K562 (cell line): ENCODE measurements at regions not wholly inside any gene's neighbourhood (a gene's known extent, or its start where the extent isn't known, plus 50 kb on each side); places are given as distances from the start of the nearest gene placed in this dataset.

Source experiments
- ATAC-seq: fragments of 200-7000 bp; cut with Tn5 transposase; 3 replicates; pipeline ENCODE4 v1.9.1; 2020; ENCODE audit warnings: moderate library complexity
- BruUV-seq: library from RNA; stranded (reverse); fragments of 400-500 nt; replicated peaks from 2 replicates; lab custom pipeline; 2021; lab: Mats Ljungman, UMichigan
- CTCF ChIA-PET: fragments of 300-600 bp; formaldehyde crosslinking; extraction: SDS; loops from one replicate; lab custom pipeline; 2021; ENCODE audit warnings: low intra/inter-chr PET ratio; lab: Yijun Ruan, JAX
- POLR2A ChIA-PET: fragments of 300-600, 350-650 bp; sonication (Branson Sonifier 250); formaldehyde crosslinking; extraction: SDS; loops from one replicate; lab custom pipeline; 2021; ENCODE audit warnings: antibody characterized with exemption, inconsistent platforms; lab: Yijun Ruan, JAX
- DNase-seq, 4 experiments: peaks; one replicate each; pipeline versions ENCODE4 v3.0.0 to v3.0.0-alpha.2; 2011 to 2018; ENCODE audit warnings: low spot score in 3 of 4, mixed read lengths in 3 of 4; ENCODE audit errors: extremely low read depth in 1 of 4
- FAIRE-seq: peaks from 2 replicates; lab custom pipeline; 2011; peaks lifted over from hg19 to GRCh38; lab: Jason Lieb, UNC
- H2AFZ ChIP-seq: 2 replicates; pipeline ENCODE4 v1.6.0; 2011; ENCODE audit warnings: low read depth, low read length, control low read depth, inconsistent platforms
- H3K27ac ChIP-seq: fragments of 200-600 bp; 3 replicates; pipeline ENCODE4 v1.8.0; 2011; ENCODE audit warnings: low read depth, mild to moderate bottlenecking, control low read depth, inconsistent platforms, low read length, moderate library complexity, mixed read lengths; ENCODE audit errors: extremely low read depth
- H3K27me3 ChIP-seq, 2 experiments: fragments of 300-600 bp in 1 of 2; 2 replicates in 1 of 2; 3 replicates in 1 of 2; pipeline versions ENCODE4 v1.6.0 to v1.8.0; 2011; ENCODE audit warnings: inconsistent platforms in 2 of 2, low read length in 2 of 2, mild to moderate bottlenecking in 1 of 2, mixed read lengths in 1 of 2, moderate library complexity in 1 of 2; ENCODE audit not compliant: control insufficient read depth in 2 of 2, insufficient read depth in 2 of 2
- H3K36me3 ChIP-seq: fragments of 300-600 bp; 3 replicates; pipeline ENCODE4 v1.8.0; 2011; ENCODE audit warnings: mild to moderate bottlenecking, low read length, inconsistent platforms; ENCODE audit not compliant: control insufficient read depth, insufficient read depth
- H3K4me1 ChIP-seq, 2 experiments: fragments of 200-600 bp in 1 of 2; replicated peaks in 1 of 2; 2 replicates in 1 of 2; 3 replicates in 1 of 2; pipeline versions ENCODE4 v1.5.1 to v1.8.0; 2011; ENCODE audit warnings: inconsistent platforms in 2 of 2, low read length in 2 of 2, mild to moderate bottlenecking in 1 of 2, mixed read lengths in 1 of 2, moderate library complexity in 1 of 2; ENCODE audit not compliant: control insufficient read depth in 2 of 2, insufficient read depth in 2 of 2
- H3K4me2 ChIP-seq: 2 replicates; pipeline ENCODE4 v1.6.1; 2011; ENCODE audit warnings: low read length, control low read depth, inconsistent platforms, mixed read lengths; ENCODE audit not compliant: insufficient read depth
- H3K4me3 ChIP-seq: fragments of 200-600 bp; sonication (generic), shearing (Covaris generic); 2 replicates; pipeline ENCODE4 v1.5.1; 2016; ENCODE audit warnings: control low read depth, inconsistent platforms
- H3K79me2 ChIP-seq: fragments of 200-600 bp; 3 replicates; pipeline ENCODE4 v1.8.0; 2011; ENCODE audit warnings: low read length, inconsistent platforms; ENCODE audit not compliant: control insufficient read depth, insufficient read depth
- H3K9ac ChIP-seq, 2 experiments: 2 replicates each; pipeline versions ENCODE4 v1.6.0 to v1.6.1; 2011; ENCODE audit warnings: low read depth in 2 of 2, low read length in 2 of 2, control low read depth in 1 of 2, inconsistent platforms in 1 of 2, mild to moderate bottlenecking in 1 of 2, mixed read lengths in 1 of 2; ENCODE audit not compliant: insufficient read depth in 1 of 2
- H3K9me1 ChIP-seq: one replicate; pipeline ENCODE4 v1.6.0; 2011; ENCODE audit warnings: inconsistent platforms, mild to moderate bottlenecking, low read length, moderate library complexity; ENCODE audit not compliant: control insufficient read depth, insufficient read depth
- H3K9me3 ChIP-seq: replicated peaks from 2 replicates; pipeline ENCODE4 v1.5.1; 2011; ENCODE audit warnings: low read depth, low read length, inconsistent platforms; ENCODE audit not compliant: control insufficient read depth, insufficient read depth
- H4K20me1 ChIP-seq: replicated peaks from 2 replicates; pipeline ENCODE4 v1.6.1; 2011; ENCODE audit warnings: low read length, inconsistent platforms, mixed read lengths; ENCODE audit not compliant: control insufficient read depth, insufficient read depth
- BCL6 ChIP-seq: fragments of 250-450 bp; sonication (Bioruptor Pico); IDR thresholded peaks from 2 replicates; pipeline ENCODE4 v1.4.0; 2020
- BCOR ChIP-seq: fragments of 450-650 bp; IDR thresholded peaks from 2 replicates; pipeline ENCODE4 v1.6.1; 2016
- CBFB ChIP-seq: sonication (generic); formaldehyde crosslinking; IDR thresholded peaks from 2 replicates; pipeline ENCODE4 v1.4.0; 2020; ENCODE audit warnings: mild to moderate bottlenecking, missing genetic modification reagents
- CEBPG ChIP-seq, 3 experiments: fragments of 200-800 bp in 1 of 3; sonication (Bioruptor generic) in 1 of 3; sonication (generic) in 1 of 3; formaldehyde crosslinking in 1 of 3; IDR thresholded peaks in 2 of 3; conservative IDR thresholded peaks in 1 of 3; 2 replicates each; pipeline versions ENCODE4 v1.6.1 to v1.8.0; 2016 to 2022; ENCODE audit warnings: missing compliant biosample characterization in 2 of 3, missing genetic modification characterization in 2 of 3, mild to moderate bottlenecking in 1 of 3, missing genetic modification reagents in 1 of 3
- E2F4 ChIP-seq: sonication (generic); formaldehyde crosslinking; IDR thresholded peaks from 2 replicates; pipeline ENCODE4 v1.8.0; 2022; ENCODE audit warnings: mild to moderate bottlenecking, low read depth, missing genetic modification reagents
- EP400 ChIP-seq: fragments of 450-650 bp; IDR thresholded peaks from 2 replicates; pipeline ENCODE4 v1.6.1; 2017; ENCODE audit warnings: antibody characterized with exemption, mild to moderate bottlenecking, moderate library complexity
- FOS ChIP-seq: IDR thresholded peaks from 3 replicates; pipeline ENCODE4 v1.6.1; 2011; ENCODE audit not compliant: insufficient read length; ENCODE audit errors: extremely low read depth
- FOXP4 ChIP-seq: sonication (generic); formaldehyde crosslinking; IDR thresholded peaks from 2 replicates; pipeline ENCODE4 v1.8.0; 2022; ENCODE audit warnings: mild to moderate bottlenecking, missing genetic modification reagents, borderline replicate concordance
- GATA2 ChIP-seq: sonication (generic); formaldehyde crosslinking; IDR thresholded peaks from 2 replicates; pipeline ENCODE4 v1.4.0; 2020; ENCODE audit warnings: mild to moderate bottlenecking, missing genetic modification reagents
- HDAC8 ChIP-seq: fragments of 450-650 bp; IDR thresholded peaks from 2 replicates; pipeline ENCODE4 v1.6.1; 2016; ENCODE audit warnings: mild to moderate bottlenecking, missing genetic modification characterization, moderate library complexity, missing compliant biosample characterization
- NFYB ChIP-seq: IDR thresholded peaks from 2 replicates; pipeline ENCODE4 v1.6.1; 2011; ENCODE audit warnings: mild to moderate bottlenecking, moderate library complexity; ENCODE audit not compliant: insufficient read length; ENCODE audit errors: extremely low read depth
- NRF1 ChIP-seq, 2 experiments: fragments of 450-650 bp; IDR thresholded peaks in 1 of 2; conservative IDR thresholded peaks in 1 of 2; 2 replicates each; pipeline ENCODE4 v1.6.1; 2014; ENCODE audit warnings: mild to moderate bottlenecking in 2 of 2
- RFX1 ChIP-seq: fragments of 450-650 bp; IDR thresholded peaks from 2 replicates; pipeline ENCODE4 v1.6.1; 2016; ENCODE audit warnings: mild to moderate bottlenecking, moderate library complexity
- SIN3A ChIP-seq, 2 experiments: fragments of 150-350 bp in 1 of 2; IDR thresholded peaks; 2 replicates each; pipeline ENCODE4 v1.6.1; 2011 to 2016; ENCODE audit warnings: borderline replicate concordance in 2 of 2, low read depth in 2 of 2, low read length in 2 of 2, mild to moderate bottlenecking in 2 of 2, moderate library complexity in 2 of 2; ENCODE audit not compliant: control insufficient read depth in 1 of 2
- SPI1 ChIP-seq: IDR thresholded peaks from 2 replicates; pipeline ENCODE4 v1.6.1; 2011; ENCODE audit warnings: low read depth, low read length, control low read depth, borderline replicate concordance
- ZNF3 ChIP-seq: fragments of 250-450 bp; sonication (Bioruptor Pico); IDR thresholded peaks from 2 replicates; pipeline ENCODE4 v1.5.0; 2021; ENCODE audit warnings: mild to moderate bottlenecking, moderate library complexity
- ZNF316 ChIP-seq: fragments of 450-650 bp; IDR thresholded peaks from 2 replicates; pipeline ENCODE4 v1.6.1; 2016
- ZNF584 ChIP-seq: fragments of 200-800 bp; sonication (Bioruptor generic); IDR thresholded peaks from 2 replicates; pipeline ENCODE4 v1.6.1; 2016; ENCODE audit warnings: low read depth, mild to moderate bottlenecking, missing genetic modification characterization, missing compliant biosample characterization
- ZNF695 ChIP-seq: fragments of 450-650 bp; formaldehyde crosslinking; IDR thresholded peaks from 2 replicates; pipeline ENCODE4 v1.4.0; 2020; ENCODE audit warnings: mild to moderate bottlenecking, moderate library complexity
- ZNF766 ChIP-seq: fragments of 200-800 bp; sonication (Bioruptor generic); conservative IDR thresholded peaks from 2 replicates; pipeline ENCODE4 v1.6.1; 2016; ENCODE audit warnings: missing genetic modification characterization, missing compliant biosample characterization
- ZSCAN32 ChIP-seq: fragments of 450-650 bp; formaldehyde crosslinking; IDR thresholded peaks from 2 replicates; pipeline ENCODE4 v1.4.0; 2020; ENCODE audit warnings: mild to moderate bottlenecking, moderate library complexity
- WGBS: fragments of 100-300 bp; shearing (Covaris generic); methylation state at CpG from one replicate; pipeline ENCODE4 v1.1.6; 2016; ENCODE audit warnings: low coverage, mixed read lengths; ENCODE audit not compliant: insufficient coverage; ENCODE audit errors: missing lambda C conversion rate; 5-methylcytosine and 5-hydroxymethylcytosine counted together
- in situ Hi-C: fragments of 300-500 bp; cut with MboI; formaldehyde crosslinking; loops from 4 replicates; pipeline ENCODE4 v1.15.0; 2018; ENCODE audit warnings: inconsistent platforms, mixed read lengths
- intact Hi-C: fragments of 100-400 bp; cut with micrococcal nuclease; formaldehyde crosslinking; loops from 2 replicates; pipeline ENCODE4 v1.14.2; 2022

- POLR2A ChIA-PET = interaction anchor here (0.6 to 1.1 kb wide), 2 partner anchors 11 to 284 kb away, joined by 3 read pairs; no protein-coding TSS in a partner anchor
Observed at GRCh38 chr10:21368022-21368582, 157.4 kb downstream of the SKIDA1 start.

More at GRCh38 chr10:21368022-21368582, 157.4 kb downstream of the SKIDA1 start:
- 61% methylated on average over 7 of the region's 8 CpGs for WGBS
- no TSS peak for BruUV-seq
- H3K9me1 ChIP-seq = no peaks in the 10 kb centered on the region
- no peak overlapping the region for H2AFZ ChIP-seq
- in situ Hi-C loops (no loop called here), intact Hi-C loops (no loop called here)
- H3K27ac ChIP-seq = no peak overlapping the region
- TF ChIP-seq ZSCAN32 (no peak), FOS (no peak), BCOR (no peak), CBFB (CRISPR knock-in tag) (no peak), ZNF3 (CRISPR knock-in tag) (no peak), E2F4 (no peak), EP400 (no peak), NFYB (peak; percentile 15), SIN3A (IDR thresholded peaks at IDR 0.05; ENCODE audit: borderline replicate concordance in 2 of 2, control insufficient read depth in 1 of 2, low read depth in 2 of 2, low read length in 2 of 2) (no peak), FOXP4 (CRISPR knock-in tag) (no peak), RFX1 (peak; percentile 31), SPI1 (peak; percentile 97), HDAC8 (tag) (no peak), ZNF316 (no peak), GATA2 (CRISPR knock-in tag) (no peak), ZNF584 (CRISPR knock-in tag) (no peak), ZNF695 (CRISPR knock-in tag) (no peak), BCL6 (CRISPR knock-in tag) (no peak), CEBPG (CRISPR knock-in tag; IDR thresholded peaks at IDR 0.05) (no peak), CEBPG (tag; conservative IDR thresholded peaks at IDR 0.05 in 1 of 2, IDR thresholded peaks at IDR 0.05 in 1 of 2) (no peak), ZNF766 (CRISPR knock-in tag) (no peak), NRF1 (conservative IDR thresholded peaks at IDR 0.05 in 1 of 2, IDR thresholded peaks at IDR 0.05 in 1 of 2) (no peak)
- no peaks in the 10 kb centered on the region for H3K27me3 ChIP-seq
- no peak overlapping the region for H3K9ac ChIP-seq
- ATAC-seq (peak; percentile 26; the same call in 2 of the 3 replicates), FAIRE-seq (no peak), DNase-seq (peak in 2 of 4 experiments; percentile 32 to 40)
- no peak overlapping the region for H3K4me3 ChIP-seq
- H3K4me1 ChIP-seq = peaks cover 0 to 5% of the 10 kb centered on the region in 2 experiments; a peak in 3 of 5 replicates
- no peaks in the 10 kb centered on the region for H3K79me2 ChIP-seq
- no peak overlapping the region for H3K4me2 ChIP-seq
- CTCF ChIA-PET = no interaction called here
- no peaks in the 10 kb centered on the region for H3K9me3 ChIP-seq
- H3K36me3 ChIP-seq = no peaks in the 10 kb centered on the region
- H4K20me1 ChIP-seq = no peaks in the 10 kb centered on the region
